HG03045 (cell line): ENCODE measurements at regions not wholly inside any gene's neighbourhood (a gene's known extent, or its start where the extent isn't known, plus 50 kb on each side); places are given as distances from the start of the nearest gene placed in this dataset.
A peak's percentile ranks its signal among the peaks of the same experiment; 100 is the strongest.
"Not testable (repeated sequence)": the region's sequence is repeated elsewhere in the genome, so short reads cannot be mapped to it uniquely, and the experiment has no call there.

Experiments
- ATAC-seq: cut with Tn5 transposase; IDR thresholded peaks from one replicate; pipeline ENCODE4 v1.9.1; 2021; ENCODE audit warnings: mild to moderate bottlenecking, moderate library complexity; ENCODE audit not compliant: unreplicated experiment

DNA sequence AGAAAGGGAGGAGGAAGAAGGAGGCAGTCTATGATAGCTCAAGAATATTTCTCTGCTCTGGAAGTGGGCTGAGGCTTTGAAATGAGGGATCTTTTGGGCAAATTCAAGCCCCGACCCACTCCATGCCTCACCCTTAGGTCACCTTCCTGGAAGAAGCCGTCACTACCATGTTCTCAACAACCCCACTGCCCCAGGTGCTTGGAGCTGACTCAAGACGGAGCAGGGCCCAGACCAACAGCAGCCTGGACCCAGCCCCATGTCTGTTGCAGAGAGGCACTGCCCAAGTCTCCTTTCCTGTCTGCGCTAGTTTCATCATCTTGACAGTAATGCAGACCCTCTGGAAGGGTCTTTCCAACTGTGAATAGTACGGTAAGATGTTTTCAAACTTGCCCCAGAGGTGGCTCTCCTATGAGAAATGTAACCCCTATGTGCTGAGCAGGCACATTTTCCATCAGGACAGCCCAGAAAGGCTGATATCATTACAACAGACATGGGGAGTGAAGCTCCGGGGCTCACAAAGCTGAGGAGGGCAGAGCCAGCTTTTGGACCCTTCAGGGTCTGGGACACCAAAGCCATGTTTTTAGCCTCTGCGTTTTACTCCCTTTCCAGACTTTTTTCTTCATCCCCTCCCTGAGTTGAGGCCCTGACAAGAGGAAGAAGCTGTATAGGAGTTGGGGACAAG is 128.2 kb upstream of the LARP1 start:
- ATAC-seq, result no peak

DNA sequence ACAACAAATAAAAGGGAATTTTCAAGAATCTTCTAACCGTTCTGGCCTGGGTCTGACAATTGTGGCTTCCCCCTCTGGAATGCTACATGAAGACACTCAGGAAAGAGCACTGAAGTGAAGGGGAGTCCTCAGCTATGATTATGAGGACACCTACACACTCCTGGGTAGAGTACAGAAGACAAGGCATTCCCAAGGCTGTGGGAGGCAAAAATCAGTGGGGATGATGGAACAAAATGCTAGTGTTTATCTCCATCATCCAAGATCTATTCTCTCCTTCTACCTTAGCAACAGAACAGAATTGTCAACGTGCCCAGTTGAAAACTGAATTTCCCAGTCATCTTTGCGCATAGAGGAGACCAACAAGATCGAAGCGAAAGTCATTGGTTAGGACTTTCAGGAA is 130.1 kb upstream of the LARP1 start:
- ATAC-seq, result no peak

DNA sequence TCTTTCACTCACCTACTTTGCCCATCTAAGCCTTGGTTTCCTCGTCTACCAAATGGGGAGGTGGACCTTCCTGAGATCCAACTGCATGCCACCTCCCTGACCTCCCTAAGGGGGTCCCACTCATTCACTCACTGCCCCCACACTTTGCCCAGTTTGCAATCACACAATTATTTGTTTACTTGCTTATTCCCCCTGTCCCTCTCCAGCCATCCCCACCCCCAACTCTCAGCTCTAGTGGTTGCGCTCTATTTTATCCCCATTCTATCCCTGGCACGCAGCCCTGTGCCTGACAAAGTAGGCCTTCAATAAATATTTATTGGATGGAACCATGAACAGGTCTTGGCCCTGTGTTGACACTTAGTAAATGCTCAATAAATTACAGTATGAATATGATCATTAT is 130.8 kb upstream of the LARP1 start:
- no peak for ATAC-seq

DNA sequence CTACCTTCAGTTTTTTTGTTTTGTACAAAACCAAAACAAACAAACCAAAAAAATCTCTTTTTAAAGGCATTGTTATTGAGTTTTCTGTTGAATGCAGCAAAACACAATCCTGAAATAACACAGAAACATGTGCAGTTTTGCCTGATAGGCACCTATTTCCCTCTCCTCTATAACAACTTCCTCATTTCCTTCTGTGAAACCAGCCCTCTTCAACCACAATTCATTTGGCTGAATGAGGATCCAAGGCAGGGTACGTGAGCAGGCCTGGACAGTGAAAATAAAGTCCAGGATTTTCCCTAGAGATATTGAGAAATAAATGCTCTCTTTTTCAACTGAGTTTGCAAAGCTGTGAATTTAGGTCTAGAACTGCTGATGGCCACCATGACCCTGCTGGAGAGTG is 134.8 kb upstream of the LARP1 start:
- ATAC-seq, result no peak

DNA sequence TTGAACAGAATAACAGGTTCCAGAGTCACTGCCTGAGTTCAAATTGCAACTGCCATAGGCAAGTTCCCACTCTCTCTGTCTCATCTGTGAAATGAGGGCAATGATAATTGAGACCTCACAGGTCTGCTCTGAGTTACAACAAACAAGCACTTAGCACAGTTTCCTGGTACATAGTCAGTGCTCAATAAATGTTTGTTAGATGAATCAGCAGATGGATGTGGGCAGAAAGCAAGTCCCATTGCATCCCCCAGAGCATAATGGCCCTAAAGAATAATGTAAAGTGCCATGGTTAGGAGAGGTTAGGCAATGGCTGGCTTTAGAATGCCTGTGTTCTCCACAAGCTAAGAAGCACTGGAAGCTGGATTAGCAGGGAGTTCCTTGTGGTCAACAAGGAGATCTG is 136.5 kb upstream of the LARP1 start:
- no peak for ATAC-seq

DNA sequence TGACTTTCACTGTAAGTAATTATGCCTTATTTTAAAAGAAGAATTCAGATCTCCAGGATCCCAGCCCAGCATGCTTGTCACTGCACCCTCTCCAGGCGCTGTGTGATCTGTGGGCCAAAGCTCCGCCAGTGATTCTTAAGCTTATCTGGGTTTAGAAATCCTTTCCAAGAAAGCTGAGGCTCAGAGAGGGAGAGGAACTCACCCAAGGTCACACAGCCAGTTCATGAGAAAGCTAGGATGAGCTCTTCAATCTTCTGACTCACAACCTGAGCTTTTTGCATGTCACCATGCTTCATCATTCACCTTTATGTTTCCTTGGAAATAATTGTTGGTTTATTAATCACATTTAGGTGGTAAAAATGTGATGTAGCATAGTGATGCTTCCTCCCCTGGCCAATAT is 136.6 kb upstream of the HAND1 start:
- ATAC-seq, result no peak

DNA sequence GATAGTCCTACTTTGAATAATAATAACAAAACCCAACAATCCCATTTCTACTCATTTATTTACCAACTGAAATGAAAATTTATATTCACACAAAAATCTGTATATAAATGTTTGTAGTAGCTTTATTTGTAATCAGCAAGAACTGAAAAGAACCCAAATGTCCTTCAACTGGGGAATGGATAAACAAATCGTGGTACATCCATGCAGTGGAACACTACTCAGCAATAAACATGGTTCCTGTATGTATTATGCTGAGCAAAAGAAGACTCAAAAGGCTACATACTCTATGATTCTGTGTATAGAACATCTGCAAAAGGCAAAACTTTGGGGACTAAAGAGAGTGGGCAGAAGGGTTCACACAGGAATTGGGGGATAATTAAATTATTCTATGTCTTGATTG is 136.1 kb upstream of the HAND1 start:
- ATAC-seq, result no peak

DNA sequence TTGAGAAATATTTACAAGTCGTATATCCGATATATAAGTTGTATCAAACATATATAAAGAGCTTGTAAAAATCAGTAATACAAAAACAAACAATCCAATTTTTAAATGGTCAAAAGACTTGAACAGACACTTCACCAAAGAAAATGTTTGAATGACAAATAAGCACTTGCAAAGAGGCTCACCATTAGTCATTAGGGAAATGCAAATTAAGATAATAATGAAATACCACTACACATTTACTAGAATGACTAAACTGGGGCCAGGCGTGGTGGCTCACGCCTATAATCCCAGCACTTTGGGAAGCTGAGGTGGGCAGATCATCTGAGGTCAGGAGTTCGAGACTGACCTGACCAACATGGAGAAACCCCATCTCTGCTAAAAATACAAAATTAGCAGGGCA is 134.6 kb upstream of the HAND1 start:
- no peak for ATAC-seq

DNA sequence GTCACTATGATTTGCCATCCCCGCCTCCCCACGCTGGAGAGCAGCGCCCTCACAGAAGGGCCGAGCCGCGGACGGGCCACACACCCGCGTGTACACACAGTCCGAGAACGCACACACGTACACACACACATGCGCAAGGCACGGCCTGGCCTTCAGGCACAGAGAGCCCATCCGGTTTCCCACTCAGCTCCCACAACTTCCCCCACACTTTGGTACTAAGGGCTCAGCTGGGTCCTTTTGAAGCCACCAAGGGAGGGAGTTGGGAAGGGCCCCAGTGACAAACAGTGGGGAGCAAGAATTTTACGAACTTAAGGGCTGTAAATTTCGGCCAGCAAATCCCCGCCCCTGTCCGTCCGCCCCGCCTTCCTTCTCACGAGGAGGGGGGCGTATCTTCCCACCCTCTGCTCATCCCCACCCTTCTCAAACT is 133.3 kb upstream of the HAND1 start:
- no peak for ATAC-seq

DNA sequence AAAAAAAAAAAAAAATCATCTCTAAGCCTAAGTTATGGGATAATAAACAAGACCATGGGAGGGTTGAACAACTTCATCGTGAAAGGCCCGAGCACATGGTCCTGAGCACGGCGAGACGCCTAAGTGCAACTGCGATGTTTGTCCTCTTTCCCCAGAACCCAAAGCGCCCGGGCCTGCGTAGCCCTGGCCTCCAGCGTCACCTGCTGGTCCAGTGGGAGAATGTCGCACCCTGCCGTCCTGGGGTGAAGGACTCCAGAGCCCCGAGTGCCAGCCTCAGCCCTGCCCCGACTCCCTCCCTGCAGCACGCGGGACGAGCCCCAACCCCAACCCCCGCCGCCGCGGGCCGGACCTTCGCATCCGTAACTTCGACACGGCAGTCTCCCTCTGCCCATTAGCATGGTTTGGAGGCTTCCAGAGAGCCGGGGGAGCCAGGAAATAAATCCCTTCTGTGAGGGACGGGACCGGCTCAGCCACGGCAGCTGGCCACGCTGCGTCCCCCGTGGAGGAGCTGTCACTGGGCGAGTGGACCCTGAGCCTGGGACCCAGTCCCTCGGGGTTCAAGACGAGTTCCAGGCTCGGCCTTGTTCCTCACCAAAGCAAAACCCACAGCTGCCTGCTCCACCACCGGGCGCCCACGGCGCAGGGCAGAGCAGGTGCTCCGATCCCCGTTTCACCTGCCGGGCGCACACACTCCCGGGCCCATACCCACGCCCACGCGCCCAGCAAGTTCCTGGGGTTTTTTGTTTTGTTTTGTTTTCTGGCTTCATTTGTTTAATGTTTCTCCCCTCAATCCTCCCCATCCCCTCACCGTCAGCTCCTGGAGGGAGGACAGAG is 132.5 kb upstream of the HAND1 start:
- ATAC-seq, result peak; percentile 83

DNA sequence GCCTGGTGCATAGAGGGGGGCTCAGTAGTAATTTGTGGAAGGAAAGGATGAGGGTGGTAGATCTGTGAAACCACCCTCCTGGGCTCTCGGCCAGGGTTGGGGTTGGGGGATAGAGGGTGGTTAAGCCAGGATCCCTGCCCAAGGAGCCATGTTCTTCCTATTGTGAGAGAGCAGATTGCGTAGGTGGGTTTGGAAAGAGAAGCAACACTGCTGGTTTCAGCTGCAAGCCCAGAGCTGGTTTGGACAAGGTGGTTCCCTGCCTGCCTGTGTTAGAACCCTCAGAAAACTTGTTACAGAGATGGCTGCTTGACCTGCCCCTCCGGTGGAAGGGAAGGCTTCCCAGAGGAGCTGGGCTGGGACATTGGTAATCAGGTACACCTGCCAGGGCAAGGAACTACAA is 131.2 kb upstream of the HAND1 start:
- ATAC-seq, result no peak

DNA sequence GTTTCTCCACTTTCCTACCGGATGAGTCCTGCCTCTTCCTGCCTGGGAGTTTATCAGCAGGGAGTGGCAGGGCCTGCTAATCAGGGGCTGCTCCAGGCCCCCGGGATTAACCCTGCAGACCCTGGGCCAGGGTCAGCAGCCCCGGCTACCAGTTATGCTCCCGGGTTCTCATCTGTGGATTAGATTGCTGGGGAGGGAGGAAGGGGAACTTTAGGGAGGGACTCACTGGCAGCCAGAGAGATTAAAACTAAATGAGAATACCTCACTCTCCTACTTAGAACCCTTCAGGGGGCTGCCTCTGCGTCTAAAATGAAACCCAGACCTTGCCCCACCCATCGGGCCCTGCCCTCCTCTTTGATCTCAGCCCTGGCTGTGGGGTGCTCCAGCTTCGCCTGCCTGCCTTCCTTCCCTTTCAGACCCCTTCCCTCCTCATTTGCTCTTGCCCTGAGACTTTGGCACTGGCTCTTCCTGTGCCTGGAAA is 130.5 kb upstream of the HAND1 start:
- ATAC-seq, result no peak

DNA sequence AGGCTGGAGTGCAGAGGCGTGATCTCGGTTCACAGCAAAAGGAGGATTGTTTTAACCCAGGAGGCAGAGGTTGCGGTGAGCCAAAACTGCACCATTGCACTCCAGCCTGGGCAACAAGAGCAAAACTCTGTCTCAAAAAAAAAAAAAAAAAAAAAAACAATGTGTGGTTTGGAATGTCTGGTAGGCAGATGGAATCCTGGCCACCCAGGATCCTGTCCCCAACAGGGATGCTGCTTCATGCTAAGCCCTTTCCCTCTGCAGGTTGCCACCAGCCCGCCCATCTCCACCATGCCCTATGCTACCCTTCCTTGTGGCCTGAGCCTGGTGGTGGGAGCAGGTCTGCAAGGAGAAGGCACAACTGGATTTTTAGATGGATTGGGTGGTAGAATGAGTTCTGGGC is 129.7 kb upstream of the HAND1 start:
- ATAC-seq, result no peak

DNA sequence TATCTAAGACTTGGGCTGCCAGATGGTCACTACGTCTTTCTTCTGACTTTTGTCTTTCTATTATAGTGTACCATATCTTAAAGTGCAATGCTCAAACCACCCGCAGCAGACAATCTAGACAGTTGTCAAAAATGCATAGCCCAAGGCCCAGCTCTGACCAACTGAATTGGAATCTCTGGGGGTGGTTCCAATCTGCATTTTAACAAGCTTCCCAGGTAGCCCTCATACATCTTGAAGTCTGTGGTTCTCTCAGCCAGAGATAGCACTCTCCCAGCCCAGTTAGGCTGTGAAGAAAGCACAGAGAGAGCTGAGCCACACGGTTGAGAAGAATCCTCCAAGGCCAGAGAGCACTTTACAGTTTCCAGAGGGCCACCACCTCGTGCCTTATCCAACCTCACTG is 128.2 kb upstream of the HAND1 start:
- ATAC-seq, result no peak

DNA sequence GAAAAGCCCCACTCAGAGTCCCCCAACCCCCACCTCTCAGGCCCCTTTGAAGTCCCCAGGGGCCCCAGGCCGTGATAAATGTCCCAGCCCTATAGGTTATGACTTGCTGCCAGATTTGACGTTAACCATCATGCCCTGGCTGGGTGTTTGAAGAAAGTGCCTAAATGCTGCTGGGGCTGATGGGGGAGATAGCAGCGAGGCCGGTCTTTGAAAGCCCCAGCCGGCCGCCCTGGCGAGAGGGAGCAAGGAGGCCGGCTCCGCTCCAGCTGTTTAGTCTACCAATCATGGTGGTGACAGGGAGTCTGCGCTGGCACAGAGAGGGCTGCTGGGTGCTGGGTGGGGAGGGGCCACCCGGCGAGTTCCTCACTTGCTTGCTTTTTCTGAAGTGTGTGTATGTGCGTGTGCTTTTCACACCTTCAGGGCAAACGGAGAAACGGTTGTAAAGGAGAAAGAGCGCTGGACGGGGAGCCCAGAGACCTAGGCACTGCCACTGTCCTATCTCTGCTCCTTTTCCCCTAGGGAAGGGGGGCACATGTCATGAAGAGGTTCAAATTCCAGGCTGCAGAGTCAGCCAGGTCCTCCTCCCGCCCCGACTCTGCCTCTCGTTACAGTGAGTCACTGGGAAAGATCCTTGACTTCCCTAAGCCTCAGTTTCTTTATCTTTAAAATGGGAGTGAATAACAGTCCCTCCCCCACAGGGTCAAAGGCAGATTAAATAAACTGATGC is 126.1 kb upstream of the HAND1 start:
- ATAC-seq, result no peak

DNA sequence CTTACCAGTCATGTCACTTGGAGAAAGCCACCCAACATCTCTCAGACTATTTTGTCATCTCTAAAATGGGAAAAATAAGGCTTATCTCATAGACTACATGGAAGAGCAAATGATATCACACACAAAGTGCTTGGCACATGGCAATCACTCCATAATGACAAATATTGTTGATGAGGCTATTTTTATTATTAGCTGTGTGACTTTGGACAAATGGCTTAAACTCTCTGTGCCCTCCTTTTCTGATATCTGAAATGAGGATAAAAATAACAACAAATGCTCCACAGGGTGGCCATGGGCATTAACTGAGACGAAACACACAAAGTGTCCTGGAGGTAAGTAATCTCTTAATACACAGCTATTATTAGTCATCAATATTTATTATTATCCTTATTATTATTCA is 125.5 kb upstream of the HAND1 start:
- no peak for ATAC-seq

DNA sequence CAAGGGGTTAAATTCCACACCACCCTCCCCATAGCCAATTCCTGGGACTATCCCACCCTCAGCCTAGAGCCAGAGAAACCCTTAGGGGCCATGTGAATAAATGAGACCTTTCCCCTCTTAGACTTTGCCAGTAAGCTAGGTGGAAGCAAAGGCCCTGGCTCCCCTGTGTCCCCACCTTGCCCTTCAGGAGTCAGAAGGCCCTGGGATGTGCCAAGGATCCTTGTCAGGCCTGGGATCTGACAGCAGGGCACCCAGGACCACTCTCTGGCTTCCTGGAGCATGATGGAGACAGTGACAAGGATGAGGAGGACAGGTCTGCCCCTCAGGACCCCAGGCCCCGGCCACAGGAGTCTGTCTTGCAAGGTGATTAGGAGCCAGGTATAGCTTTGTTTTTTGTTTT is 125.0 kb upstream of the HAND1 start:
- no peak for ATAC-seq

DNA sequence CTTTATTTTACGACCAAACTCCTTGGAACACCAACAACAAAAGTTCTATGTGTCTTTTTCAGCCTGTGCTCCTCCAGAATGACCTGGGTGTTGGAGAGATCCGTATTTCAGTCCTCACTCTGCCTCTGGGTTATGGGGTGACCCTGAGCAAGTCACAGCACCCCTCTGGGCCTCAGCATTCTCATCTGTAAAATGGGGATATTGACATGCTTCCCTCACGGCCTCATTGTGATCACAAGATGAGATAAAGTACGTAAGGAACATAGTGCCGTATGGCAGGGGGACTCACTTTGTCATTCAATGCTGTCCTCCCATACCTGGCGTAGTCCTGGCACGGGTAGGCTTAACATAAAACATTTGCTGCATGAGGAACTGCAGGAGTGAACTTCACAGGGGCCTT is 123.0 kb upstream of the HAND1 start:
- no peak for ATAC-seq

DNA sequence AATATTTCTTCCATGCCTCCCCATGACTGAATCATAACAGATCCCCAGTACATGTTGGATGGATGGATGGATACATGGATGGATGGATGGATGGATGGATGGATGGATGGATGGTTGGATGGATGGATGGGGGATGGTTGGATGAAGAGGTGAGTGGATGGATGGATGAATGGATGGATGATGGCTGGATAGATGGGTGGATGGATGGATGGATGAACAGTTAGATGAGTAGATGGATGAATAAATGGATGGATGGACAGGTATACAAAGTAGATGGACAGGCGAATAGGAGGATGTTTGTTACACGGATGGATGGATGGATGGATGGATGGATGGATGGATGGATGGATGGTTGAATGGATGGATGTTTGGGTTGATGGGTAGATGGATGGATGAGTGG is 120.0 kb upstream of the HAND1 start:
- ATAC-seq, result no peak

DNA sequence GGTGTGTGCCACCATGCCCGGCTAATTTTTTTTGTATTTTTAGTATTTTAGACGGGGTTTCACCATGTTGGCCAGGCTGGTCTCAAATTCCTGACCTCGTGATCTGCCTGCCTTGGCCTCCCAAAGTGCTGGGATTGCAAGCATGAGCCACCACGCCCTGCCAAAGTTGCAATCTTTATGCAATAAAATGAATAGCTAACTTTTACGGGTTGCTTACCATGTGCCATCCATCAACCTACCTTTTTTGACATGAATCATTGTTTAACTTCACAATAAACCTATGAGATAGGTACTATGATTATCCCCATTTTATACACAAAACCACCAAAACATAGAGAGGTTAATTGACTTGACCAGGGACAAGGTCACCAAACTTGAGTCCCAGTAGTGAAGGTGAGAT is 118.8 kb upstream of the HAND1 start:
- ATAC-seq, result not testable (repeated sequence)

DNA sequence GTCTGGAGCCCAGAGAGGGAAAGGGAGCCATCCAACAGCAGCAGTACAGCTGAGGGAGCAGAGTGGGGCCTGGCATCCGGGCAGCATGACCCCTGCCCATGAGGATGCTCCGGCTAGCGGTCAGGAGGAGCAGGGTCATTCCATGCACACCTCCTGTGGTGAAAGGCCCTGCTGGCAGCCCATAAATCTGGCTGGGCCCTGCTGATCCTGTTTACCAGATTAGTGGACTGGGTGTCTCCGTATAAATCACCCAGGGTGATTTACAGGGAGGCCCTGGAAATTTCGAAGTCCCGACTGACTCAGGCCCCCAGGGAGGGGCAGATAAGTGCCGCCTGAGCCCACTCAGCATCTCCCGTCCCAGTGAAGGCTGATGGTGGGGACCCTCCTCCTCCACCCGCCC is 117.6 kb upstream of the HAND1 start:
- no peak for ATAC-seq

DNA sequence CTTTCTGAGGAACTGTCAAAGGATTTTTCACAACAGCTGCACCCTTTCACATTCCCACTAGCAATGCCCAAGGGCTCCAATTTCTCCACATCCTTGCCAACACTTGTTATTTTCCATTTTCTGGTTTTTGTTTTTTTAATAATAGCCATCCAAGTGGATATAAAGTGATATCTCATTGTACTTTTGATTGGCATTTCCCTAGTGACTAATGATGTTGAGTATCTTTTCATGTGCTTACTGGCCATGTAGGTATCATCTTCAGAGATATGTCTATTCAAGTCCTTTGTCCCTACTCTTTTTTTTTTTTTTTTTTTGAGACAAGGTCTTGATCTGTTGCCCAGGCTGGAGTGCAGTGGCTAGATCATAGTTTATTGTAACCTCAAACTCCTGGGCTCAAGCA is 115.8 kb upstream of the HAND1 start:
- no peak for ATAC-seq
